ENCODE measurements at regions not wholly inside any gene's neighbourhood (a gene's known extent, or its start where the extent isn't known, plus 50 kb on each side); places are given as distances from the start of the nearest gene placed in this dataset.

DNA sequence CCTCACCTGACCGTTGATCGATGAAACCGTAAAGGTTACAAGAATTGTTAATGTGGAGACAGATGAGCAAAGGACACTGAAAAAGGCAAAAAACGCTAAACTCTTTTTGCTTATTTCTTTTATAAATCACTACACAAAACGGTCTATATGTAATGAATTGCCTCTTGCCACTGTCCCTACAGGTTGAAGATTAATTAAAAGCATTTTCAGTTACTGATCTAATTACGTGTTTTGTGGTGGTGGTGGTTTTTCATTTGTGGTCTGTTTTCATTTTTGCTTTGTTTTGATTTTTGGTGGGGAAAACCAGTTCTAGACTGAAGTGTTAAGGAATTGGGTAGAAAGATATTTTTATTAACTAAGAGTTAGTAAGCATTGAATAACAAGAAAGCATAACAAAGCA lies 299.2 kb upstream of the LRRN1 start:
- no peaks in the 10 kb centered on the region for H3K27me3 ChIP-seq
- no peaks in the 10 kb centered on the region for H3K4me1 ChIP-seq
- no peak for DNase-seq
- TF ChIP-seq POLR2A (IDR thresholded peaks at IDR 0.05), result no peak
- TF ChIP-seq, protein P1, sequence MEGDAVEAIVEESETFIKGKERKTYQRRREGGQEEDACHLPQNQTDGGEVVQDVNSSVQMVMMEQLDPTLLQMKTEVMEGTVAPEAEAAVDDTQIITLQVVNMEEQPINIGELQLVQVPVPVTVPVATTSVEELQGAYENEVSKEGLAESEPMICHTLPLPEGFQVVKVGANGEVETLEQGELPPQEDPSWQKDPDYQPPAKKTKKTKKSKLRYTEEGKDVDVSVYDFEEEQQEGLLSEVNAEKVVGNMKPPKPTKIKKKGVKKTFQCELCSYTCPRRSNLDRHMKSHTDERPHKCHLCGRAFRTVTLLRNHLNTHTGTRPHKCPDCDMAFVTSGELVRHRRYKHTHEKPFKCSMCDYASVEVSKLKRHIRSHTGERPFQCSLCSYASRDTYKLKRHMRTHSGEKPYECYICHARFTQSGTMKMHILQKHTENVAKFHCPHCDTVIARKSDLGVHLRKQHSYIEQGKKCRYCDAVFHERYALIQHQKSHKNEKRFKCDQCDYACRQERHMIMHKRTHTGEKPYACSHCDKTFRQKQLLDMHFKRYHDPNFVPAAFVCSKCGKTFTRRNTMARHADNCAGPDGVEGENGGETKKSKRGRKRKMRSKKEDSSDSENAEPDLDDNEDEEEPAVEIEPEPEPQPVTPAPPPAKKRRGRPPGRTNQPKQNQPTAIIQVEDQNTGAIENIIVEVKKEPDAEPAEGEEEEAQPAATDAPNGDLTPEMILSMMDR (IDR thresholded peaks at IDR 0.05), result no peak
- H3K4me3 ChIP-seq, result no peak overlapping the region
- no peaks in the 10 kb centered on the region for H3K36me3 ChIP-seq
- H3K9me3 ChIP-seq, result no peaks in the 10 kb centered on the region
- no peak overlapping the region for H3K27ac ChIP-seq

DNA sequence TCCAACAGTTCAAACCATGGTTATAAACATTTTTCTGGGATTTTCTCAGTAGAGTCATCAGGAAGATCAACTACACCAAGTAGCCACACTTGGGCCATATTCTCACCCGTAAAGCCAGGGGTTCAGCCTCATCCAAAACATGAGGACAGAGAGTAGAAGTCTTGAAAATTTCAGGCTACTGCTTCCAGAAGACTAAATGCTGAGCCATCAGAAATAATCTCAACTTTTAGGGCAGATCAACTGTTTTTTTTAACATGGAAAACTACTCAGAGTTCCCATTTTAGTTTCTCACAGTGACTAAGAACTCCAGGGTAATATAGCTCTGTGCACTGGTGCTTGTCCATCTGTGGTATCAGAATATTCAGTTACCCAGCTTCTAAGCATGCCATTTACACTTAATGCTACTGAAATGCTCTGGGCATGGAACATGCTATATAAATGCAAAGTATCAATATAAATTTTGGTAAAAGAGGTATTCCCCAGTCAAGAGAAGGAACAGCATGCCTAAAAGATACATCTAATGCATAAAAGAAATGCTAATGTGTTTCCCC lies 300.1 kb upstream of the LRRN1 start:
- H3K4me1 ChIP-seq, result no peaks in the 10 kb centered on the region
- no peak overlapping the region for H3K27ac ChIP-seq
- TF ChIP-seq, protein P1 (IDR thresholded peaks at IDR 0.05), result no peak
- no peak for TF ChIP-seq POLR2A (IDR thresholded peaks at IDR 0.05)
- DNase-seq, result no peak
- H3K36me3 ChIP-seq, result no peaks in the 10 kb centered on the region
- no peaks in the 10 kb centered on the region for H3K27me3 ChIP-seq
- H3K9me3 ChIP-seq, result no peaks in the 10 kb centered on the region
- H3K4me3 ChIP-seq, result no peak overlapping the region

DNA sequence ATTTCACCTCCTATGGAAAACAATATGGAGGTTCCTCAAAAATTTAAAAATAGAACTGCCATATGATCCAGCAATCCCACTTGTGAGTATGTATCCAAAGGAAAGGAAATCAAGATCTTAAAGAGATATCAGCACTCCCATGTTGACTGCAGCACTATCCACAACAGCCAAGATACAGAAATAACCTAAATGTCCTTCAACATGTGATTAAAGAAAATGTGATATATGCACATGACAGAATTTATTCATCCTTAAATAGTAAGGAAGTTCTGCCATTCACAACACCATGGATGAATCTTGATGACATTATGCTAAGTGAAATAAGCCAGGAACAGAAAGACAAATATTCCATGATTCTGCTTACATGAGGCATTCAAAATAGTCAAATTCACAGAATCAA lies 303.6 kb upstream of the LRRN1 start:
- Histone ChIP-seq H3K4me1 (no peaks in the 10 kb centered on the region), H3K36me3 (no peaks in the 10 kb centered on the region), H3K27me3 (no peaks in the 10 kb centered on the region), H3K27ac (no peak overlapping the region), H3K4me3 (no peak overlapping the region), H3K9me3 (no peaks in the 10 kb centered on the region)
- TF ChIP-seq POLR2A (IDR thresholded peaks at IDR 0.05), result no peak
- TF ChIP-seq, protein P1 (IDR thresholded peaks at IDR 0.05), result no peak
- no peak for DNase-seq

DNA sequence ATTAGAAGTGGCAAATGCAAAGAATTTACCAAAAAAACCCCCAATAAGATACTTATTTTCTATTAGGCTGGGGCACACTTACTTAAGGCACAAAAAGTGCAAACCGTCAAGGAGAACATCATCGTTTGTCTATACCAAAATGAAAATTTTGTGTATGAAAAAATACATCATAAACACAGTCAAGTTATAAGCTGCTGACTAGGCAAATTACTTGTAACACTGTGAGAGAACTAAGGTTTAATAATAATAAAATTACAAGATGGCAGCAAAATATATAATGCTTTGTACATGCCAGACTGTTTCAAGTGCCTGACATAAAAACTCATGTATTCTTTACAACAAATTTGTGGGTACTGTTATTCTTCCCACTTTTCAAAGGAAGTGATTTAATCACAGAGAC lies 297.2 kb upstream of the CRBN start:
- Histone ChIP-seq H3K9me3 (no peaks in the 10 kb centered on the region), H3K4me1 (no peaks in the 10 kb centered on the region), H3K36me3 (no peaks in the 10 kb centered on the region), H3K27ac (no peak overlapping the region), H3K27me3 (no peaks in the 10 kb centered on the region), H3K4me3 (no peak overlapping the region)
- no peak for TF ChIP-seq POLR2A (IDR thresholded peaks at IDR 0.05)
- TF ChIP-seq, protein P1 (IDR thresholded peaks at IDR 0.05), result no peak
- no peak for DNase-seq

DNA sequence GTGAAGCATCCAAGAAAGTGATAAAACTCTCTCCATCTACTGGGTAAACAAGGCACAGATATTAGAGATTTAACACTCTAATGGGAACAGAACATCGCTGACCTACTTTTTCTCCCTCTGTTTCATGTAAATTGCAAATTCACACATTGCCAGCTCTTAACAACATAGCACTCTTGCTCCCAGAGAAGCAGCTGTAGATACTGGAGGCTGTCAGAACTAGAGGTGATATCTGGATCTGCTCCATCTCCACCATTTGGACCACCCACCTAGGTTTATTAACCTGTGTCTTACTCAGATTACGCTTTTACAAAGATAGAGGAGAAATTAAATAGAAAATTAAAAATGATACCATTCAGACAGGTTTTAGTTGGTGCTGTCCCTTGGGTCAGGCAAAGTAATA lies 289.1 kb upstream of the CRBN start:
- no peak for DNase-seq
- TF ChIP-seq, protein P1 (IDR thresholded peaks at IDR 0.05), result no peak
- no peak for TF ChIP-seq POLR2A (IDR thresholded peaks at IDR 0.05)

DNA sequence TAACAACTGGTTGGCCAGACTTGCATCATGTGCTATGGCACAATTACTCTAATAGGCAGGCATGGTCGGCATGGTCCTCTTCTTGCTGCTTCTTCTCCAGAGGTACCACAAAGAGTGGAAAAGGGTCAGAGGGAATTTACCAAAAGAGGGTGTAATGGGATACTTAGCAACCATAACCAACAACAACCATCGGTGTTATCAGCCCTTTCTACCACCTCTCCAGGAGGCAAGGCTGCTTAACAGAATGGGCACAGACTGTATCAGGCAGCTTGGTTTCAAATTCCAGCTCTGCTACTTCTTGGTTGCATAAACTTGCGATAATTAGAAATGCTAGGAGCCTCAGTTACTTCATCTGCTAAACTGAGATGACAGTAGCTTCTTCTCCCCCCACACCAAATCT lies 284.6 kb upstream of the CRBN start:
- Histone ChIP-seq H3K4me3 (no peak overlapping the region), H3K9me3 (no peaks in the 10 kb centered on the region), H3K4me1 (no peaks in the 10 kb centered on the region), H3K36me3 (no peaks in the 10 kb centered on the region), H3K27me3 (no peaks in the 10 kb centered on the region), H3K27ac (no peak overlapping the region)
- TF ChIP-seq, protein P1 (IDR thresholded peaks at IDR 0.05), result no peak
- TF ChIP-seq POLR2A (IDR thresholded peaks at IDR 0.05), result no peak
- DNase-seq, result no peak

More for the DNA sequence above, 289.1 kb upstream of the CRBN start:
- no peak overlapping the region for H3K27ac ChIP-seq
- H3K36me3 ChIP-seq, result no peaks in the 10 kb centered on the region
- H3K4me1 ChIP-seq, result no peaks in the 10 kb centered on the region
- H3K9me3 ChIP-seq, result no peaks in the 10 kb centered on the region
- H3K4me3 ChIP-seq, result no peak overlapping the region
- H3K27me3 ChIP-seq, result no peaks in the 10 kb centered on the region

All from Peyer's patch (tissue), 4 donors.